Psoas muscle (tissue), 7 donors: ENCODE measurements at regions not wholly inside any gene's neighbourhood (a gene's known extent, or its start where the extent isn't known, plus 50 kb on each side); places are given as distances from the start of the nearest gene placed in this dataset.

Experiments
- ATAC-seq, 4 donors: fragments of 200-7000 bp; cut with Tn5 transposase; one replicate each; pipeline ENCODE4 v1.9.1; 2020; ENCODE audit warnings: moderate library complexity in 3 of 4, mild to moderate bottlenecking in 2 of 4
- DNase-seq, 2 donors: peaks; one replicate each; pipeline ENCODE4 v3.0.0-alpha.2; 2020
- H3K27ac ChIP-seq: fragments of 200-600 bp; one replicate; pipeline ENCODE4 v1.8.0; 2022
- H3K27me3 ChIP-seq, 3 donors: fragments of 200-600 bp in 1 of 3; one replicate each; pipeline versions ENCODE4 v1.6.1 to v1.8.0; 2013 to 2022; ENCODE audit warnings: low read length in 2 of 3, mild to moderate bottlenecking in 2 of 3, moderate library complexity in 1 of 3; ENCODE audit not compliant: insufficient read depth in 3 of 3
- H3K36me3 ChIP-seq, 2 donors: fragments of 200-600 bp in 1 of 2; one replicate each; pipeline versions ENCODE4 v1.6.1 to v1.8.0; 2013 to 2022; ENCODE audit warnings: low read depth in 1 of 2, mild to moderate bottlenecking in 1 of 2, moderate library complexity in 1 of 2; ENCODE audit not compliant: insufficient read depth in 1 of 2
- H3K4me1 ChIP-seq: fragments of 200-600 bp; one replicate; pipeline ENCODE4 v1.8.0; 2022
- H3K4me3 ChIP-seq: fragments of 200-600 bp; one replicate; pipeline ENCODE4 v1.8.0; 2022; ENCODE audit warnings: mild to moderate bottlenecking
- H3K9me3 ChIP-seq: fragments of 200-600 bp; one replicate; pipeline ENCODE4 v1.8.0; 2022
- WGBS, 3 donors: extraction: QIAGEN DNeasy Blood & Tissue Kit; methylation state at CpG; one replicate each; pipeline versions ENCODE4 v1.1.6 to v1.1.7; 2013; 5-methylcytosine and 5-hydroxymethylcytosine counted together
- intact Hi-C, 2 donors: fragments of 100-400 bp; cut with DNase I; formaldehyde crosslinking; loops; one replicate each; pipeline versions ENCODE4 v1.11.0 to v1.14.2; 2022
- TF ChIP-seq, protein P1 (sequence below): fragments of 200-600 bp; IDR thresholded peaks from one replicate; pipeline ENCODE4 v1.8.0; 2022; ENCODE audit warnings: antibody characterized with exemption
- donor health status: healthy with polysubstance abuse.
- donor health status: DM: no; HTN: no; CAD: no; lungs with moderate emphysema.
- donor health status: Bipolar disorder and iron deficiency.
- donor health status: healthy.
- donor health status: DM: yes; HTN: yes; CAD: no.
- donor health status: DM: no; HTN: no; CAD: no.
- donor health status: DM: yes; HTN: yes; CAD: no.

GRCh38 chr13:34431827-34432581, 510.1 kb upstream of the NBEA start:
- TF ChIP-seq, protein P1, sequence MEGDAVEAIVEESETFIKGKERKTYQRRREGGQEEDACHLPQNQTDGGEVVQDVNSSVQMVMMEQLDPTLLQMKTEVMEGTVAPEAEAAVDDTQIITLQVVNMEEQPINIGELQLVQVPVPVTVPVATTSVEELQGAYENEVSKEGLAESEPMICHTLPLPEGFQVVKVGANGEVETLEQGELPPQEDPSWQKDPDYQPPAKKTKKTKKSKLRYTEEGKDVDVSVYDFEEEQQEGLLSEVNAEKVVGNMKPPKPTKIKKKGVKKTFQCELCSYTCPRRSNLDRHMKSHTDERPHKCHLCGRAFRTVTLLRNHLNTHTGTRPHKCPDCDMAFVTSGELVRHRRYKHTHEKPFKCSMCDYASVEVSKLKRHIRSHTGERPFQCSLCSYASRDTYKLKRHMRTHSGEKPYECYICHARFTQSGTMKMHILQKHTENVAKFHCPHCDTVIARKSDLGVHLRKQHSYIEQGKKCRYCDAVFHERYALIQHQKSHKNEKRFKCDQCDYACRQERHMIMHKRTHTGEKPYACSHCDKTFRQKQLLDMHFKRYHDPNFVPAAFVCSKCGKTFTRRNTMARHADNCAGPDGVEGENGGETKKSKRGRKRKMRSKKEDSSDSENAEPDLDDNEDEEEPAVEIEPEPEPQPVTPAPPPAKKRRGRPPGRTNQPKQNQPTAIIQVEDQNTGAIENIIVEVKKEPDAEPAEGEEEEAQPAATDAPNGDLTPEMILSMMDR: no peak
- H3K4me1 ChIP-seq: no peaks in the 10 kb centered on the region
- intact Hi-C loops: no loop called here
- ATAC-seq (no peak), DNase-seq (no peak)
- 80 to 93% (median 86%) methylated on average over 2 of the region's 2 CpGs for WGBS, 3 donors
- no peak overlapping the region for H3K27ac ChIP-seq
- no peaks in the 10 kb centered on the region for H3K27me3 ChIP-seq
- H3K4me3 ChIP-seq: no peak overlapping the region
- no peaks in the 10 kb centered on the region for H3K9me3 ChIP-seq
- no peaks in the 10 kb centered on the region for H3K36me3 ChIP-seq

DNA sequence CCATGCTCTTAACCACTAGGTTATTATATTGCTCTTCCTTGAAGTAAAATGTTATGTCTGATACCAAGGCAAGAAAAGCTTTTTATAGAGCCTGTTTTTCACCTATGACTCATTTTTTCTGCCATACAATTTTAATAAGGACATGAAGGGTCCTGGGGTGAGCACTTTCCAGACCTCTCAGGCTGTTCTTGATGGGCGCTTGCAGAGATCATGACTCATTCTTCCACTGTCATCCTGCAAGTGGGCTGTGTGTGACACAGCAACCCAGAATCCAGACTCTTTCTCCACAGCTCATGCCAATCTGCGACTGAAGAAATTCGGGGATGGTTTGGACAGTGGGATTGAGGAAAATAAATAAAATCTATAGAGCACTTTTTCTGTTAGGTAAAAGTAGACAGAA, 506.7 kb upstream of the NBEA start:
- WGBS, 3 donors: 52 to 84% (median 67%) methylated on average over 3 of the region's 3 CpGs
- no peak for DNase-seq
- Histone ChIP-seq H3K27ac (no peak overlapping the region), H3K27me3 (no peaks in the 10 kb centered on the region), H3K36me3 (no peaks in the 10 kb centered on the region), H3K9me3 (no peaks in the 10 kb centered on the region), H3K4me1 (no peaks in the 10 kb centered on the region), H3K4me3 (no peak overlapping the region)
- TF ChIP-seq, protein P1: no peak
- no peak for ATAC-seq
- intact Hi-C loops: no loop called here

GRCh38 chr13:34437873-34438272, 504.2 kb upstream of the NBEA start:
- intact Hi-C loops: no loop called here
- no peak overlapping the region for H3K4me3 ChIP-seq
- H3K27ac ChIP-seq: no peak overlapping the region
- ATAC-seq (no peak), DNase-seq (no peak)
- H3K27me3 ChIP-seq: no peaks in the 10 kb centered on the region
- H3K9me3 ChIP-seq: no peaks in the 10 kb centered on the region
- no peaks in the 10 kb centered on the region for H3K4me1 ChIP-seq
- TF ChIP-seq, protein P1: no peak
- no peaks in the 10 kb centered on the region for H3K36me3 ChIP-seq

GRCh38 chr13:34452831-34453230, 489.2 kb upstream of the NBEA start:
- ATAC-seq (no peak), DNase-seq (no peak)
- Histone ChIP-seq H3K27me3 (no peaks in the 10 kb centered on the region), H3K4me3 (no peak overlapping the region), H3K4me1 (no peaks in the 10 kb centered on the region), H3K36me3 (no peaks in the 10 kb centered on the region), H3K27ac (no peak overlapping the region), H3K9me3 (no peaks in the 10 kb centered on the region)
- TF ChIP-seq, protein P1: no peak
- intact Hi-C loops: no loop called here
